Upper lobe of left lung (tissue), 6 donors: ENCODE measurements at regions not wholly inside any gene's neighbourhood (a gene's known extent, or its start where the extent isn't known, plus 50 kb on each side); places are given as distances from the start of the nearest gene placed in this dataset.

Experiments
- ATAC-seq, 2 donors: fragments of 200-7000 bp; cut with Tn5 transposase; one replicate each; pipeline ENCODE4 v1.9.1; 2022; ENCODE audit warnings: mild to moderate bottlenecking in 2 of 2, moderate library complexity in 2 of 2; ENCODE audit not compliant: low FRiP score in 2 of 2
- DNase-seq, 2 donors: peaks; one replicate each; pipeline ENCODE4 v3.0.0-alpha.2; 2019 to 2020
- H3K27ac ChIP-seq, 4 donors: fragments of 200-600 bp; sonication (generic); one replicate each; pipeline ENCODE4 v1.5.1; 2016 to 2019
- H3K27me3 ChIP-seq, 4 donors: fragments of 200-600 bp; sonication (generic); one replicate each; pipeline ENCODE4 v1.5.1; 2017 to 2019
- H3K36me3 ChIP-seq, 4 donors: fragments of 200-600 bp; sonication (generic); one replicate each; pipeline ENCODE4 v1.5.1; 2016 to 2019
- H3K4me1 ChIP-seq, 4 donors: fragments of 200-600 bp; sonication (generic); one replicate each; pipeline ENCODE4 v1.5.1; 2018 to 2019
- H3K4me3 ChIP-seq, 4 donors: fragments of 200-600 bp; sonication (generic); one replicate each; pipeline ENCODE4 v1.5.1; 2017 to 2019; ENCODE audit warnings: mild to moderate bottlenecking in 2 of 4, moderate library complexity in 1 of 4
- H3K9me3 ChIP-seq, 4 donors: fragments of 200-600 bp; sonication (generic); one replicate each; pipeline ENCODE4 v1.5.1; 2018 to 2019
- CTCF ChIP-seq, 6 experiments: fragments of 450-650 bp in 4 of 6; fragments of 200-600 bp in 2 of 6; sonication (generic) in 2 of 6; IDR thresholded peaks; one replicate each; pipeline ENCODE4 v1.5.1; 2016 to 2019; ENCODE audit warnings: antibody characterized with exemption in 6 of 6
- EP300 ChIP-seq, 4 donors: sonication (generic); formaldehyde crosslinking; IDR thresholded peaks; one replicate each; pipeline ENCODE4 v1.5.1; 2017; ENCODE audit warnings: antibody characterized with exemption in 4 of 4, control low read depth in 2 of 4
- POLR2A ChIP-seq, 4 donors: fragments of 450-650 bp; IDR thresholded peaks; one replicate each; pipeline ENCODE4 v1.5.1; 2016 to 2017; ENCODE audit warnings: antibody characterized with exemption in 4 of 4, mild to moderate bottlenecking in 2 of 4
- POLR2AphosphoS5 ChIP-seq, 2 donors: sonication (generic); formaldehyde crosslinking; IDR thresholded peaks; one replicate each; pipeline ENCODE4 v1.5.1; 2017; ENCODE audit warnings: antibody characterized with exemption in 2 of 2
- WGBS, 2 donors: methylation state at CpG; one replicate each; pipeline ENCODE4 v1.1.5; 2017 to 2018; 5-methylcytosine and 5-hydroxymethylcytosine counted together
- donor health status: DM: no; HTN: no; CAD: no; lungs with moderate emphysema.
- donor health status: DM: no; HTN: yes; CAD: no; lungs with severe emphysema.

GRCh38 chr20:11772226-11772730 is 145.4 kb upstream of the BTBD3 start:
- ATAC-seq = no peak
- 89 to 94% methylated on average over 2 of the region's 2 CpGs for WGBS, 2 donors

GRCh38 chr20:11776687-11777086 is 141.0 kb upstream of the BTBD3 start:
- no peak for DNase-seq
- Histone ChIP-seq H3K36me3 (no peaks in the 10 kb centered on the region), H3K4me1 (peaks cover 0 to 5% (median 4%) of the 10 kb centered on the region in 4 donors), H3K27ac (no peak overlapping the region), H3K9me3 (no peaks in the 10 kb centered on the region), H3K27me3 (no peaks in the 10 kb centered on the region), H3K4me3 (no peak overlapping the region)
- no peak for ATAC-seq
- TF ChIP-seq EP300 (IDR thresholded peaks at IDR 0.05) = no peak
- TF ChIP-seq POLR2AphosphoS5 (IDR thresholded peaks at IDR 0.05) = no peak
- TF ChIP-seq POLR2A (IDR thresholded peaks at IDR 0.05) = no peak
- TF ChIP-seq CTCF (IDR thresholded peaks at IDR 0.05) = no peak
- 89 to 93% methylated on average over 2 of the region's 2 CpGs for WGBS, 2 donors

More at GRCh38 chr20:11772226-11772730, 145.4 kb upstream of the BTBD3 start:
- no peaks in the 10 kb centered on the region for H3K4me1 ChIP-seq
- H3K36me3 ChIP-seq = no peaks in the 10 kb centered on the region
- no peak for TF ChIP-seq POLR2A (IDR thresholded peaks at IDR 0.05)
- TF ChIP-seq CTCF (IDR thresholded peaks at IDR 0.05) = no peak
- TF ChIP-seq POLR2AphosphoS5 (IDR thresholded peaks at IDR 0.05) = no peak
- no peak for TF ChIP-seq EP300 (IDR thresholded peaks at IDR 0.05)
- no peak overlapping the region for H3K4me3 ChIP-seq
- H3K27me3 ChIP-seq = no peaks in the 10 kb centered on the region
- H3K9me3 ChIP-seq = no peaks in the 10 kb centered on the region
- no peak overlapping the region for H3K27ac ChIP-seq
- no peak for DNase-seq

- Histone ChIP-seq H3K36me3 (no peaks in the 10 kb centered on the region), H3K4me1 (peaks cover 0 to 5% (median 4%) of the 10 kb centered on the region in 4 donors), H3K27me3 (no peaks in the 10 kb centered on the region), H3K27ac (peak overlapping the region; percentile 31 to 62 (median 34)), H3K4me3 (peak overlapping the region in 2 of 4 donors; percentile 6 to 21), H3K9me3 (no peaks in the 10 kb centered on the region)
- ATAC-seq (no peak), DNase-seq (no peak)
- TF ChIP-seq CTCF (IDR thresholded peaks at IDR 0.05) (no peak), POLR2A (IDR thresholded peaks at IDR 0.05) (no peak), POLR2AphosphoS5 (IDR thresholded peaks at IDR 0.05) (no peak), EP300 (IDR thresholded peaks at IDR 0.05) (no peak)
- WGBS, 2 donors = 53 to 58% methylated on average over 14 of the region's 14 CpGs
Observed at GRCh38 chr20:11777387-11778205, 140.1 kb upstream of the BTBD3 start.

GRCh38 chr20:11778206-11778570 is 139.5 kb upstream of the BTBD3 start:
- ATAC-seq = no peak
- peaks cover 0 to 5% (median 4%) of the 10 kb centered on the region in 4 donors for H3K4me1 ChIP-seq
- H3K27me3 ChIP-seq = no peaks in the 10 kb centered on the region
- no peaks in the 10 kb centered on the region for H3K9me3 ChIP-seq
- no peaks in the 10 kb centered on the region for H3K36me3 ChIP-seq
- no peak for TF ChIP-seq EP300 (IDR thresholded peaks at IDR 0.05)
- no peak for TF ChIP-seq POLR2AphosphoS5 (IDR thresholded peaks at IDR 0.05)
- no peak for TF ChIP-seq POLR2A (IDR thresholded peaks at IDR 0.05)
- TF ChIP-seq CTCF (IDR thresholded peaks at IDR 0.05) = no peak
- peak overlapping the region; percentile 31 to 62 (median 34) for H3K27ac ChIP-seq
- peak overlapping the region in 2 of 4 donors; percentile 6 to 21 for H3K4me3 ChIP-seq
- no peak for DNase-seq
- WGBS, 2 donors = 5 to 14% methylated on average over 5 of the region's 5 CpGs
